Mesendoderm (in vitro differentiated cells): ENCODE measurements at regions not wholly inside any gene's neighbourhood (a gene's known extent, or its start where the extent isn't known, plus 50 kb on each side); places are given as distances from the start of the nearest gene placed in this dataset.
A peak's percentile ranks its signal among the peaks of the same experiment; 100 is the strongest.
"Not testable (repeated sequence)": the region's sequence is repeated elsewhere in the genome, so short reads cannot be mapped to it uniquely, and the experiment has no call there.

Experiments used
- DNase-seq: peaks from one replicate; pipeline ENCODE4 v3.0.0; 2013
- H2AK5ac ChIP-seq: 2 replicates; pipeline ENCODE4 v1.6.1; 2013; ENCODE audit warnings: low read length, inconsistent platforms
- H2BK120ac ChIP-seq: 2 replicates; pipeline ENCODE4 v1.6.1; 2013; ENCODE audit warnings: low read depth, mild to moderate bottlenecking, low read length, moderate library complexity, mixed read lengths
- H2BK15ac ChIP-seq: replicated peaks from 2 replicates; pipeline ENCODE4 v1.6.1; 2013; ENCODE audit warnings: low read depth, mild to moderate bottlenecking, moderate library complexity
- H2BK5ac ChIP-seq: 2 replicates; pipeline ENCODE4 v1.6.1; 2013; ENCODE audit warnings: low read length, inconsistent platforms
- H3K18ac ChIP-seq: 2 replicates; pipeline ENCODE4 v1.6.1; 2013; ENCODE audit warnings: mild to moderate bottlenecking, low read length, mixed read lengths
- H3K23ac ChIP-seq: one replicate; pipeline ENCODE4 v1.6.1; 2013; ENCODE audit warnings: low read length
- H3K27ac ChIP-seq: 2 replicates; pipeline ENCODE4 v1.5.1; 2013; ENCODE audit warnings: low read depth, mild to moderate bottlenecking, inconsistent platforms, low read length, moderate library complexity
- H3K27me3 ChIP-seq: 2 replicates; pipeline ENCODE4 v1.6.1; 2013; ENCODE audit warnings: low read length, control low read depth, mild to moderate bottlenecking, inconsistent platforms; ENCODE audit not compliant: insufficient read depth, poor library complexity
- H3K36me3 ChIP-seq: 2 replicates; pipeline ENCODE4 v1.6.1; 2013; ENCODE audit warnings: low read length, inconsistent platforms; ENCODE audit not compliant: control insufficient read depth, insufficient read depth
- H3K4ac ChIP-seq: one replicate; pipeline ENCODE4 v1.6.1; 2013; ENCODE audit warnings: low read depth, mild to moderate bottlenecking, low read length, moderate library complexity
- H3K4me1 ChIP-seq: 2 replicates; pipeline ENCODE4 v1.6.1; 2013; ENCODE audit warnings: low read depth, low read length, inconsistent platforms; ENCODE audit not compliant: control insufficient read depth
- H3K4me2 ChIP-seq: 2 replicates; pipeline ENCODE4 v1.6.1; 2013; ENCODE audit warnings: low read length
- H3K4me3 ChIP-seq: 2 replicates; pipeline ENCODE4 v1.5.1; 2013; ENCODE audit warnings: mild to moderate bottlenecking, low read length
- H3K56ac ChIP-seq: one replicate; pipeline ENCODE4 v1.6.1; 2013; ENCODE audit warnings: low read length
- H3K79me1 ChIP-seq: 2 replicates; pipeline ENCODE4 v1.6.1; 2013; ENCODE audit warnings: low read length, inconsistent platforms
- H3K79me2 ChIP-seq: 2 replicates; pipeline ENCODE4 v1.6.1; 2013; ENCODE audit warnings: mild to moderate bottlenecking, low read length; ENCODE audit not compliant: control insufficient read depth, insufficient read depth
- H3K9ac ChIP-seq: 2 replicates; pipeline ENCODE4 v1.6.1; 2013; ENCODE audit warnings: low read length, inconsistent platforms
- H4K5ac ChIP-seq: one replicate; pipeline ENCODE4 v1.6.1; 2013; ENCODE audit warnings: low read length
- H4K8ac ChIP-seq: one replicate; pipeline ENCODE4 v1.6.1; 2013; ENCODE audit warnings: low read depth, mild to moderate bottlenecking, control low read depth, low read length, moderate library complexity
- WGBS: extraction: QIAGEN DNeasy Blood & Tissue Kit; methylation state at CpG from one replicate; pipeline ENCODE4 v1.1.7; 2013; ENCODE audit warnings: low lambda C conversion rate, missing lambda C conversion rate; ENCODE audit not compliant: insufficient coverage; ENCODE audit errors: extremely low coverage; 5-methylcytosine and 5-hydroxymethylcytosine counted together

DNA sequence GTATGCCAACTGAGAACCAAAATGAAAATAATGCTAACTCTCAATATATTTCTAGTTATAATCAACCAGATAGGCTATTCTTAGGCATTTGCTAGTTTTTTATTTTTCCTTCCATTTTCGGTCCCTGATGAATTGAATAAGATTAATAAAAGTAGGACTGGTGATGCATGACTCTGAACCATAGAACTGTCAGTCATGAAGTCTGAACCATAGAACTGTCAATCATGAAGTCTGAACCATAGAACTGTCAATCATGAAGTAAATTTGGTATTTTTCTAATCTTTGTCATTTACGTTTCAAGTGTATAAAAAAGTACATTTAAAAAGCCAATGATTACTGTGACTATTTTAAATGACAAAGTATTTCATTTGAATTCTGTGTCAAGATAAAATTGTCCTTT lies 460.2 kb upstream of the NDST3 start:
- DNase-seq = no peak
- Histone ChIP-seq H3K4me1 (peaks cover 2% of the 10 kb centered on the region), H2BK5ac (no peak overlapping the region), H3K18ac (no peak overlapping the region), H2BK120ac (no peak overlapping the region), H3K56ac (no peak overlapping the region), H4K8ac (no peak overlapping the region), H3K79me2 (no peaks in the 10 kb centered on the region), H3K36me3 (no peaks in the 10 kb centered on the region), H3K27ac (no peak overlapping the region), H3K4me3 (no peak overlapping the region), H3K9ac (no peak overlapping the region), H3K79me1 (no peaks in the 10 kb centered on the region), H3K23ac (no peak overlapping the region), H2BK15ac (no peak overlapping the region), H4K5ac (no peak overlapping the region), H2AK5ac (no peak overlapping the region), H3K4ac (no peak overlapping the region), H3K4me2 (no peak overlapping the region), H3K27me3 (no peaks in the 10 kb centered on the region)
- no CpG with 5 or more reads among the region's 2 CpGs for WGBS

DNA sequence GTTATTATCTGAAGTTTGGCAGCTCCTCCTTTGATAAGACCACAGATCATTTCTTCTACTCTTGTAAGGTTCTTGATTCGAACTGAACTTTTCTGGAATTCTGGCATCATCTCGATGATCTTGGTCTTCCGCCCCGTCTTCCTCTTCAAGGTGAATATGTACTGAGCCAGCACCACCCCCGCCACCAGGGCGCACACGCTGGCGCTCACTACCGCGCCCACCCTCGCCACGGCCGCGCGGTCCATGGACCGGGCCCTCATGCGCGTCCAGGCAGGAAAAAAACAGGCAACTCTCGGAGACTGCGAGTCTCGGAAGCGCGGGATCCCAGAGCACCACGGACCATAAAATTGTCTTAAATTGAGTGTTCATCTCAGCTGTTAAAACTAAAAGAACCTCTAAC lies 458.4 kb upstream of the NDST3 start:
- H3K4me2 ChIP-seq = no peak overlapping the region
- H3K18ac ChIP-seq = no peak overlapping the region
- H2AK5ac ChIP-seq = no peak overlapping the region
- no peak for DNase-seq
- H3K79me1 ChIP-seq = no peaks in the 10 kb centered on the region
- no peak overlapping the region for H3K4ac ChIP-seq
- no peak overlapping the region for H2BK15ac ChIP-seq
- H4K5ac ChIP-seq = no peak overlapping the region
- no peak overlapping the region for H2BK120ac ChIP-seq
- no peak overlapping the region for H3K27ac ChIP-seq
- H3K9ac ChIP-seq = no peak overlapping the region
- no CpG with 5 or more reads among the region's 24 CpGs for WGBS
- no peaks in the 10 kb centered on the region for H3K27me3 ChIP-seq
- H3K23ac ChIP-seq = no peak overlapping the region
- no peaks in the 10 kb centered on the region for H3K36me3 ChIP-seq
- H2BK5ac ChIP-seq = no peak overlapping the region
- H3K56ac ChIP-seq = no peak overlapping the region
- no peaks in the 10 kb centered on the region for H3K79me2 ChIP-seq
- H3K4me1 ChIP-seq = peaks cover 2% of the 10 kb centered on the region
- H4K8ac ChIP-seq = no peak overlapping the region
- H3K4me3 ChIP-seq = no peak overlapping the region

DNA sequence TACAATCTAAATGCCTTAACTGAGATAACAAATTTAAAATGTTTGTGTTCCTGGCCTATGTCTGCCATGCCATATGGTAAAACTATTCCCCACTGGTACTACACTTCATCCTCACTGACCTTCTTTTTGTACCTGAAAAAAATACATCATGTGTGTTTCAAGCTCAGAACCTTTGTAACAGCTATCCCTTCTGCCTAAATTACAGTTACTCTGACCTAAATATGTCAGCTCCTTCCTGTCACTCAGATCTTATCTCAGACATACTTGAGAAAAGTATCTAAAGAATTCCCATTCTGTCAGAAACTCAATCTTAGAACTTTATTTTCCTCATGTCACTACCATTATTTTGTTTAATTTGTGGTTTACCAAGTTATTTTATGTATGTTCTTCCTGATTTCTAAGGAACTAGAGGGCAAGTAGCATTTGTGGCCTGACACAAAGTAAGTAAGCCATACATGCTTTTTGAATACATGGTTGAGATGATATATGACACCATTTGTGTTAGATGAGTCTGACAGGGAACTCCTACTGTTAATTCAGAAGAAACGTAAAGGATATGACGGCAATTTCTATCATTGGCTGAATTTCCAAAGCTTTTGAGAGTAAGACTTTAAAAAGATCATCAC lies 456.5 kb upstream of the NDST3 start:
- Histone ChIP-seq H3K56ac (no peak overlapping the region), H3K36me3 (no peaks in the 10 kb centered on the region), H3K4ac (no peak overlapping the region), H3K4me3 (no peak overlapping the region), H3K27me3 (no peaks in the 10 kb centered on the region), H3K79me1 (no peaks in the 10 kb centered on the region), H3K79me2 (no peaks in the 10 kb centered on the region), H3K4me1 (peaks cover 2% of the 10 kb centered on the region), H4K8ac (no peak overlapping the region), H2AK5ac (no peak overlapping the region), H3K18ac (no peak overlapping the region), H4K5ac (no peak overlapping the region), H3K27ac (no peak overlapping the region), H3K23ac (no peak overlapping the region), H3K9ac (no peak overlapping the region), H2BK15ac (no peak overlapping the region), H2BK120ac (no peak overlapping the region), H3K4me2 (no peak overlapping the region), H2BK5ac (no peak overlapping the region)
- DNase-seq = peak; percentile 64
- WGBS = no CpG with 5 or more reads among the region's 2 CpGs

DNA sequence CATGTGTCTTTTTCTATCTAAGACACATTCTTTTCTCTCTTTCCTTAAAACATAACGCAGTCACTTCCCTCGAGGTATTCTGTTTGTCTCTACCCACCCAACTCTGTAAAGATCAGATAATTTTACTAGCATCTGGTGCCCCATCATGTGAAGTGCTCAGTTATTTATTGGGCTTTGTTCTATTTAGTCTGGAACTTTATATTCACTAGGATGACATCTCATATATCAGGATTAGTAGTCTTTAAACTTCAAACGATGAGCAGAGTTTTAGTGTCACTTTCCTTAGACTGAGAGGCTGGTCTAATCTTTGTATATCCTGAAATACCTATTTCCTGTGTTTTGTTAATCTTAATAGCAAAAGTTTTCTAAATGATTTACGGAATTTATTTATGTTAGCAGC lies 445.5 kb upstream of the NDST3 start:
- H3K4me3 ChIP-seq = no peak overlapping the region
- no peak for DNase-seq
- no peak overlapping the region for H2BK15ac ChIP-seq
- H3K27ac ChIP-seq = no peak overlapping the region
- H3K36me3 ChIP-seq = no peaks in the 10 kb centered on the region
- H3K4me2 ChIP-seq = no peak overlapping the region
- H3K4ac ChIP-seq = no peak overlapping the region
- H4K8ac ChIP-seq = no peak overlapping the region
- H2BK120ac ChIP-seq = no peak overlapping the region
- H3K79me2 ChIP-seq = no peaks in the 10 kb centered on the region
- no peak overlapping the region for H4K5ac ChIP-seq
- H3K56ac ChIP-seq = no peak overlapping the region
- H3K9ac ChIP-seq = no peak overlapping the region
- H3K27me3 ChIP-seq = no peaks in the 10 kb centered on the region
- H2BK5ac ChIP-seq = no peak overlapping the region
- H2AK5ac ChIP-seq = no peak overlapping the region
- H3K18ac ChIP-seq = no peak overlapping the region
- no peak overlapping the region for H3K23ac ChIP-seq
- WGBS = no CpG with 5 or more reads among the region's 4 CpGs
- H3K4me1 ChIP-seq = no peaks in the 10 kb centered on the region
- no peaks in the 10 kb centered on the region for H3K79me1 ChIP-seq

DNA sequence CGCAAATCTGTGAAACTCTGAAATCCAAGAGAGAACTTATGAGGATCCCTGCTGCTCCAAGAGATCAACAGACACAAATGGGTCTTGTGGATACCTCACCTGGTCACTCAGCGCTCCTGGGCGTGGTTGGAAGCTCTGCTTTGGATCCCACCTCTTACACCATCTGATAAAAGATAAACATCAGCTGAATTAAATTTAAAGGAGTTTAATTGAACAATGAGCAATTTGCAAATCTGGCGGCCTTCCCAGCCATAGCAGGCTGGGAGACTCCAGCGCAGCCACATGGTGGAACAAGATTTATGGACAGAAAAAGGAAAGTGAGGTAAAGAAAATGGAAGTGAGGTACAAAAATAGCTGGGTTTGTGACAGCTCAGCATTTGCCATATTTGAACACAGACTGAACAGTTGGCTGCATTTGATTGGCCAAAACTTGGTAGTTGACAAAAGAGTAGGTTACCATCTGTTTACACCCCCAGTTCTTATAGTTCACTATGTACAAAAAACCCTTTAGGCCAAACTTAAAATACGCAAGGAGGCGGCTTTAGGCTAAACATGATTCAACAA lies 437.3 kb upstream of the NDST3 start:
- H3K4me1 ChIP-seq = no peaks in the 10 kb centered on the region
- no peaks in the 10 kb centered on the region for H3K79me2 ChIP-seq
- H3K27ac ChIP-seq = no peak overlapping the region
- H3K4me2 ChIP-seq = no peak overlapping the region
- no peak overlapping the region for H3K23ac ChIP-seq
- H4K5ac ChIP-seq = no peak overlapping the region
- no peak overlapping the region for H2BK5ac ChIP-seq
- no CpG with 5 or more reads among the region's 7 CpGs for WGBS
- no peaks in the 10 kb centered on the region for H3K27me3 ChIP-seq
- H2BK15ac ChIP-seq = no peak overlapping the region
- peak overlapping the region; percentile 32 for H3K18ac ChIP-seq
- H4K8ac ChIP-seq = no peak overlapping the region
- H3K56ac ChIP-seq = no peak overlapping the region
- H3K36me3 ChIP-seq = no peaks in the 10 kb centered on the region
- no peak overlapping the region for H3K9ac ChIP-seq
- no peak overlapping the region for H3K4me3 ChIP-seq
- no peaks in the 10 kb centered on the region for H3K79me1 ChIP-seq
- H3K4ac ChIP-seq = peak overlapping the region; percentile 52
- H2BK120ac ChIP-seq = peak overlapping the region; percentile 54
- DNase-seq = no peak
- H2AK5ac ChIP-seq = no peak overlapping the region

DNA sequence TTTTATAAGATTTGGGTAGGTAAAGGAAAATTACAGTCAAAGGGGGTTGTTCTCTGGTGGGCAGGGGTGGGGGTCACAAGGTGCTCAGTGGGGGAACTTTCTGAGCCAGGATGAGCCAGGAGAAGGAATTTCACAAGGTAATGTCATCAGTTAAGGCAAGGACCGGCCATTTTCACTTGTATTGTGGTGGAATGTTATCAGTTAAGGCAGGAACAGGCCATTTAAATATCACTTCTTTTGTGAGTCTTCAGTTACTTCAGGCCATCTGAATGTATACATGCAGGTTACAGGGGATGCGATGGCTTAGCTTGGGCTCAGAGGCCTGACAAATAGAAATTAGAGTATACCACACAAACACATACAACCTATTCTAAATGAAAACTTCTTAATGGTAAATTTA lies 434.9 kb upstream of the NDST3 start:
- H3K9ac ChIP-seq, H3K18ac ChIP-seq, H3K4ac ChIP-seq, H2AK5ac ChIP-seq, H3K4me1 ChIP-seq, H3K36me3 ChIP-seq, H2BK5ac ChIP-seq, H2BK120ac ChIP-seq, H4K5ac ChIP-seq, H3K79me1 ChIP-seq, H3K56ac ChIP-seq, H3K4me3 ChIP-seq, H3K27me3 ChIP-seq, H2BK15ac ChIP-seq, H3K4me2 ChIP-seq, H4K8ac ChIP-seq, H3K27ac ChIP-seq, H3K23ac ChIP-seq, H3K79me2 ChIP-seq: not testable (repeated sequence)
- no CpG with 5 or more reads among the region's 2 CpGs for WGBS
- peak; percentile 85 for DNase-seq
